Fibroblast of skin of abdomen (primary cell): ENCODE measurements at regions not wholly inside any gene's neighbourhood (a gene's known extent, or its start where the extent isn't known, plus 50 kb on each side); places are given as distances from the start of the nearest gene placed in this dataset.

Source experiments
- DNase-seq: peaks from one replicate; pipeline ENCODE4 v3.0.0-alpha.2; 2013

- no peak for DNase-seq
Measured at GRCh38 chr3:21801631-21802030, 50.6 kb upstream of the ZNF385D start.

- no peak for DNase-seq
Measured at GRCh38 chr3:21803604-21804003, 52.6 kb upstream of the ZNF385D start.

DNA sequence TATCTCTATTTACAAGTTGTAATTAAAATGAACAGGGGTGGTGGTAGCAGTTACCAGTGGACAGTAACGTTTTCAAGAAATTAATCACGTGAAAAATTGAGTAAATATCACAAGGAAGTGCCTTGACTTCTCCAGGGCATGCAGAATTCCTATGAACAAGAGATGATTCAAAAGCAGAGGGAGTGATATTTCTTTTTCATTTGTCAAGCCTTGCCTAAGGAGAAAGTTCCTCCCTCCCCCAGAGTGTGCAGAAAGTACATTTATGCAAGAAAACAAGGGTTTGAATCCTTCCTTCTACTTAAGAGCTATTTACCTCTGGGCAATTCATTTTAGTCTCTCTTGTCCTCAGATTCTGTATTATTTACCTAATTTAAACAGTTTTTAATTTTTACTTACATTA lies 53.3 kb upstream of the ZNF385D start:
- DNase-seq, result no peak

GRCh38 chr3:21806733-21807132 lies 55.7 kb upstream of the ZNF385D start:
- DNase-seq, result no peak

- no peak for DNase-seq
Measured at GRCh38 chr3:21825684-21826083, 74.7 kb upstream of the ZNF385D start.

DNA sequence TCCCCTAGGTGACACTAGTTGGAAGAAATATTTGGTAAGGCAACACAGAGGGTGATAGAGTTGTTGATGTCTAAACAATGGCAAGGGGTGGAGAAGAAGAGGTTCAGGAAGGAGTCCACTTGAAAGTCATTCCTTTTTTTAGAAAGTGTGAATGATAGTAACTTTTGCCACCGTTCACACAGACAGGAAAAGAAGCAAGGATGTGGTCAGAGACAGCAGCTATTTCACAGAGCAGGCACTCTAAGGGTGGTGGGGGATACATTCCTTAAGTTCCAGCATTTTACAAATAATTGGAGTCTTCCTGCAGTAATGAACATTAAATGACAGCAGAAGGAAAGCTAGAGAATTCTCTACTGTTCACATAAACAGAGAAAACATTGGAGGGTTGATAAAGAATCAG lies 75.4 kb upstream of the ZNF385D start:
- peak; percentile 72 for DNase-seq

- no peak for DNase-seq
Measured at GRCh38 chr3:21830541-21830940, 79.5 kb upstream of the ZNF385D start.

- peak; percentile 41 for DNase-seq
Measured at GRCh38 chr3:21835264-21835663, 84.3 kb upstream of the ZNF385D start.

DNA sequence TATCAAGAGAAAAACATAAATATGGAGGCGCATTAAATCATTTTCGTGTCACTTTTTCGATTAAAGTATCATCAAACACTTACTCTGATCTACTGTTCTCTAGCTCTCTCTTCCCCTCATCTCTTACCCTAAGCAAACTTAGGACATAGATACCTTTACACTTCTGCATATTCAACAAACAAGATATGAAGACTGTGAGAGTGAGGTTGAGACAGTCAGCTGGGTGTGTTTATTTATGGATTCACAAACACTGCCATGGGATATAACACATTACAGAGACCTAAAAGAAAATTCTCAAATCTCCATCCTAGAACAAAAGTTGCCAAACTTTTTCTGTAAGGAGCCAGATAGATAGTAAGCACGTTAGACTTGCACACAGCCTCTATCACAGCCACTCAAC lies 85.2 kb upstream of the ZNF385D start:
- no peak for DNase-seq

- peak; percentile 67 for DNase-seq
Measured at GRCh38 chr3:21839176-21839575, 88.2 kb upstream of the ZNF385D start.

DNA sequence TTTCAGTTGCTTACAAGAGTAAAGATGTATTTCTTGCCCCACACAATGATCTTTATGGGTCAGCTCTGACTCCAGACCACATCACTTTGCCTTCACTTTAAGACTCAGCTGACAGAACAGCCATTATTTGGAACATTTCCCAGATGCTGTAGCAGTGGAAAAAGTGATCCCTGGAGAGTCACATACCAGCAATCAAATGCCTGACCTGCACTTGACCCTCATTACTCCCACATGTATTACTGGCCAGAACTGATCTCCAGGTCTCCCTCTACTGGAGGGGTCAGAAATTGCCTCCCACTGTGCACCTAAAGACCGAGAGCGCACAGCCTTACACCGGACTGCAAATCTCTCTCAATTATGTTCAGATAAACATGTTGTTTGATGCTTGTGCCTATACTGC lies 88.6 kb upstream of the ZNF385D start:
- DNase-seq, result peak; percentile 90

- DNase-seq, result peak; percentile 13
Measured at GRCh38 chr3:21847005-21847404, 96.0 kb upstream of the ZNF385D start.

- no peak for DNase-seq
Measured at GRCh38 chr3:21859124-21860081, 108.4 kb upstream of the ZNF385D start.

DNA sequence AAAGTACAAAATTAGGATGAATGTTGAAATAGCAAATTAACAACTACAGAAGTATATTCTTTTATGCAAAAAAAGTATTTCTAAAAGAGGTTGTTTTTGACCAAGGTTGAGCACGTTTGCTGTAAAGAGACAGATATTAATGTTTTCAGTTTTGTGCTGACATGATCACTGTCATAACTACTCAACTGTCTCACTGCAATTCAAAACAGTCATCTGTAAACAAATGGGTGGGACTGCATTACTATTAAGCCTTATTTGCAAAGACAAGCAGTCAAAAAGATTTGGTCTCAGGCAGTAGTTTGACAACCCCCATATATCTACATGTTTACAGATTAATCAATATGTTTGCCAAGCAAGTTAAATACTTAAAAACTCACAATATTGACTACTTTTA lies 109.1 kb upstream of the ZNF385D start:
- no peak for DNase-seq

DNA sequence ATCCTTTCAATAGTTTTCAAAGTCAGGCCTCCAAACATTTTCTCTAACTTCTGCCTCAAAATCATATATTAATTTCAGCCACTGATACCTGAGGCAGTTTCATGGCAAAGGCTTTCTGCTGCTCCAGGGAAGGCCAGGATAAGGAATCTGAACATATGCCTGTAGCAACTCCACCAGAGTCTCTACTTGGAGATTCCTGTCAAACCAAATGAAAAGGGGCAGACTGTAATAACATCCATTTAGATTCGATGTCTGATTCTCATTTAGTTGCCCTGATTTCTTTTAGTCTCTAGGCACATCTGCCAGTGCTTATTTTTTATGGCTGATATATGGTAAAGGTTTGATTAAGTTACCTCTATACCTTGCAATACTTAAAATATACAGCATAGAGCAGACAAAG lies 109.6 kb upstream of the ZNF385D start:
- no peak for DNase-seq

DNA sequence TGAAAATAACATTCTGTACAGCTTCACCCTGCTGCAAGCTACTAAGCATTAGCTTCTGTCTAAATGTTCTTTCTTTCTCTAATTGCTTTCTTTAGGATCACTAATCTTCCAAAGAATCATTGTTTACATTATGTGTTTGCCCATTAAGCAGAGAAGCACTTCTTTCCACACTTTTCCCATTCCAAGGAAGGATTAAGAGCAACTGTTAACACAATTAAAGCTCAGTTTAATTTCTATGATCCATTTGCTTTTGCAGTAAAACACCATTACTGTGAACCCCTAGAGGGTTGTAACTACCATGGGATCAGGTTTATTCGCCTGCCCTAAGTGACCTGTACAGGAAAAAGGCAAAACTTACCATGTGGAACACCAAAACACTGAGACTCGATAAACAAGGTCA lies 125.8 kb upstream of the ZNF385D start:
- DNase-seq, result no peak

- no peak for DNase-seq
Measured at GRCh38 chr3:21877214-21877754, 126.3 kb upstream of the ZNF385D start.

- DNase-seq, result no peak
Measured at GRCh38 chr3:21879184-21879886, 128.3 kb upstream of the ZNF385D start.

DNA sequence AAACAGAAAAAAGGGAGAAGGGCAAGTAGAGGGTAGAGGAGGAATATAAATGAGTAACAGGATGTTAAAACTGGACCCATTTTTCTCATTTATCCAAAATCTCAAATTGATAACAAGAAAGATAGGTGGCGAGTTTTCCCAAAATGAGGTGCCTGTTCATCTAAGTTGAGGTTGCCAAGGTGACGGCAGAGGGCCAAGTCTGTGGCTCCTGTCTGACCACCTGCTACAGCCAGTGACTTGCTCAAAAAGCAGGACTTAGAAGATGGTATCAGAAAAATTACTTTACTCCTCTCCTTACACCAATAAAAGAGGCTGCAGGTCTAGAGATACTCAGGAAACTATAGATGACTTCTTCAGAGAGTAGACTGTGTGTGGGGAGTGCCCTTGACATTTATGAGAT lies 137.6 kb upstream of the ZNF385D start:
- no peak for DNase-seq

- DNase-seq, result no peak
Measured at GRCh38 chr3:21889166-21889565, 138.2 kb upstream of the ZNF385D start.

GRCh38 chr3:21892104-21892503 lies 141.1 kb upstream of the ZNF385D start:
- no peak for DNase-seq

DNA sequence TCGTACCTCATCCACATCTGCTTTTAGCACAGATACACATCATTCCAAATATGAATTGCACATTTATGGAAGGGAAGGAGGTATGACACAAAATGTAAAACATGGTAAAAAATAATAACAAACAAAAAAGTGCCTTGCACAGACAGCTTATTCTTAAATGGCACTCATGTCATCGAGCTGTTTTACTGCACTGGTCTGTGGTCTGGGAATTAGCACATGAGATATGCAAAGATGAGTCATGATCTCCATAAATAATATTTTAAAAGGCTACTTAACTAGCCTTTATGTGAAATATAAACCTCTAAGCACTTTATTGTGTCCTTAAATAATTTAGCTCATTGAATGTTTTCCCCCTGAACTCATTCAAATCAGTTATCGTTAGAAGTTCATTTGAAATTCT lies 142.2 kb upstream of the ZNF385D start:
- peak; percentile 45 for DNase-seq

DNA sequence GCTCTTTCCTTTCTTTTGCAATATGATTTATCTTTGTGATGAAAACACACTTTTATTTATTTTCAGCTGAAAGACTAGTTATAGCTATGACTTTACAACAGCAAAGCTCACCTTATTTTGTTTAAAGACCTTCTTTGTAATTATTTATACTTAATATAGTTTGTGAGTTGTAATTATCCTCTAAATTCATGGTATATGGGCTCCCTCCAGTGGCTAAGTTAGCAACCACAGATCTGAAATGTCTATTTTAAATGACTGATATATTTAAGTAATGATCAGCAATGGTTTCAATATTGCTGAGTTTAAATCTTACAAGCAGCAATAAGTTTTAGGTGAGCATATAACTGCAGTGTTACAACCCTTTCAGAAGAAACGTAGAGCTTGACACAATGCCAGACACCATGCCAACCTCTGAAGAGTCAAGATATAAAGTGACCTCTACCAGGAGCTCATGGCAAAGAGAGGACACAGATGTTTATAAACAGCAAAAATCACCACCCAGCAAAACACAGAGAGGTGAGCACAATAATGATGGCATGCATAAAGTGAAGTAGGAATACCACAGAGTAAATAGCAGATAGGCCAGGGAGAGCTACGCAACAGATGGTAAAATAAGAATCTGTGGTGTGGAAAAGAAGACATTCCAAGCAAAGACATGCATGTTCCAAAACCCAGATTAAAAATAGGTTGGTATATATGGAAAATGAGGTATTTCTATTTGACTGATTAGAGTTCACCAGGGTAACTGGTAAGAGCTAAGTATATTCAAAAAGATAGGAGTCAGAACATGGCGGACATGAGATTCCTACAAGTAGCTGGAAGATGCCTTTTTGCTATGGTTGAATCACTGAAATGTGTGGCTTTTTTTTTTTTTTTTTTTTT lies 143.7 kb upstream of the ZNF385D start:
- DNase-seq, result peak; percentile 19
